ENCODE measurements at regions not wholly inside any gene's neighbourhood (a gene's known extent, or its start where the extent isn't known, plus 50 kb on each side); places are given as distances from the start of the nearest gene placed in this dataset.

- TF ChIP-seq, protein P1, sequence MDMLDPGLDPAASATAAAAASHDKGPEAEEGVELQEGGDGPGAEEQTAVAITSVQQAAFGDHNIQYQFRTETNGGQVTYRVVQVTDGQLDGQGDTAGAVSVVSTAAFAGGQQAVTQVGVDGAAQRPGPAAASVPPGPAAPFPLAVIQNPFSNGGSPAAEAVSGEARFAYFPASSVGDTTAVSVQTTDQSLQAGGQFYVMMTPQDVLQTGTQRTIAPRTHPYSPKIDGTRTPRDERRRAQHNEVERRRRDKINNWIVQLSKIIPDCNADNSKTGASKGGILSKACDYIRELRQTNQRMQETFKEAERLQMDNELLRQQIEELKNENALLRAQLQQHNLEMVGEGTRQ (IDR thresholded peaks at IDR 0.05; ENCODE audit: low read depth, low read length): no peak
- TF ChIP-seq, protein P1 (CRISPR knock-in tag; IDR thresholded peaks at IDR 0.05; ENCODE audit: borderline replicate concordance): no peak
- TF ChIP-seq ZSCAN12 (CRISPR knock-in tag; IDR thresholded peaks at IDR 0.05) (no peak), MED8 (CRISPR knock-in tag; IDR thresholded peaks at IDR 0.05; ENCODE audit: insufficient replicate concordance) (no peak), BRD4 (CRISPR knock-in tag; IDR thresholded peaks at IDR 0.05) (no peak), ZNF33A (CRISPR knock-in tag; IDR thresholded peaks at IDR 0.05; ENCODE audit: borderline replicate concordance) (no peak), ISX (CRISPR knock-in tag; conservative IDR thresholded peaks at IDR 0.05) (no peak), SMC3 (IDR thresholded peaks at IDR 0.05; ENCODE audit: low read length) (no peak)
These were observed 151.5 kb upstream of the BACE2 start (continued) for GRCh38 chr21:41016472-41016871.

DNA sequence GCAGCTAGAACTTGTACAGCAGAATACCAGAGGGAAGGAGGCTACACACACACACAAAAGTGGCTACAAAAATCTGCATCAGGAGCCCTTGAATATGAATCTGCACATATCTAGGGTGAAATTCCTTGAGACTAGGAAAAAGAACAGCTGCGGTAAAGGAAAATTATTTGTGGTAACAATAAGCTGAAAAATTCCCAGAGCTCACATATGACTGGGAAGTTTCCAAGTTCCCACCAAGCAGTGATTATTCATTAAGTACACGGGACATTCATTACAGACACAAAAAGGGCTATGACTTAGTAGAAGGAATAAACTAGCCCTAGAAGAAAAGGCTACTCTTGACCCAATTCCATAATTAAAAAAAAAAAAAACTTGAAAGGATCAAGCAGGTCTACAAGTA is 149.5 kb upstream of the BACE2 start:
- in situ Hi-C loops (cut with HindIII; ENCODE audit: extremely low pct_ligation_motif_present, low pct_unique_long_range_greater_than_20kb): no loop called here
- 43% methylated on average over 2 of the region's 2 CpGs for WGBS (ENCODE audit: low lambda C conversion rate)
- CTCF ChIA-PET (ENCODE audit: low intra/inter-chr PET ratio, low total read pairs): no interaction called here
- POLR2A ChIA-PET: no interaction called here
- no peaks in the 10 kb centered on the region for H3K36me3 ChIP-seq (replicated peaks in 1 of 2; ENCODE audit: control insufficient read depth in 1 of 2, insufficient read depth in 2 of 2, low read length in 2 of 2)
- FAIRE-seq (no peak), DNase-seq (ENCODE audit: low spot score) (no peak), ATAC-seq (no peak)
- H3K27ac ChIP-seq (ENCODE audit: extremely low read length, insufficient read depth, low read length): no peak overlapping the region
- H3K4me2 ChIP-seq (ENCODE audit: low read depth, low read length): no peak overlapping the region
- H4K20me1 ChIP-seq (ENCODE audit: insufficient read depth, low read length): no peaks in the 10 kb centered on the region
- TF ChIP-seq DNMT3B (CRISPR knock-in tag; conservative IDR thresholded peaks at IDR 0.05) (no peak), ATAD3A (CRISPR knock-in tag; IDR thresholded peaks at IDR 0.05) (no peak), ZMYM3 (CRISPR knock-in tag; IDR thresholded peaks at IDR 0.05) (no peak), ZBTB3 (CRISPR knock-in tag; IDR thresholded peaks at IDR 0.05; ENCODE audit: borderline replicate concordance, low read depth) (no peak), RBFOX2 (IDR thresholded peaks at IDR 0.05; ENCODE audit: low read depth, low read length) (no peak), ZNF792 (CRISPR knock-in tag; IDR thresholded peaks at IDR 0.05) (no peak), NFYC (CRISPR knock-in tag; IDR thresholded peaks at IDR 0.05) (no peak), NR3C1 (CRISPR knock-in tag; IDR thresholded peaks at IDR 0.05) (no peak), HNF4A (CRISPR knock-in tag; IDR thresholded peaks at IDR 0.05) (no peak), KDM5A (IDR thresholded peaks at IDR 0.05; ENCODE audit: borderline replicate concordance, low read length) (no peak), ZNF841 (CRISPR knock-in tag; IDR thresholded peaks at IDR 0.05; ENCODE audit: borderline replicate concordance) (no peak), KDM2A (CRISPR knock-in tag; IDR thresholded peaks at IDR 0.05; ENCODE audit: borderline replicate concordance, low read depth) (no peak)
- TF ChIP-seq, protein P2, sequence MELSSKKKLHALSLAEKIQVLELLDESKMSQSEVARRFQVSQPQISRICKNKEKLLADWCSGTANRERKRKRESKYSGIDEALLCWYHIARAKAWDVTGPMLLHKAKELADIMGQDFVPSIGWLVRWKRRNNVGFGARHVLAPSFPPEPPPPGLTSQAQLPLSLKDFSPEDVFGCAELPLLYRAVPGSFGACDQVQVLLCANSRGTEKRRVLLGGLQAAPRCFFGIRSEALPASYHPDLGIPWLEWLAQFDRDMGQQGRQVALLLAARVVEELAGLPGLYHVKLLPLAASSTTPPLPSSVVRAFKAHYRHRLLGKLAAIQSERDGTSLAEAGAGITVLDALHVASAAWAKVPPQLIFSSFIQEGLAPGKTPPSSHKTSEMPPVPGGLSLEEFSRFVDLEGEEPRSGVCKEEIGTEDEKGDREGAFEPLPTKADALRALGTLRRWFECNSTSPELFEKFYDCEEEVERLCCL (CRISPR knock-in tag; IDR thresholded peaks at IDR 0.05; ENCODE audit: borderline replicate concordance): no peak
- no peaks in the 10 kb centered on the region for H3K79me2 ChIP-seq (ENCODE audit: insufficient read depth, low read length)
- BruUV-seq (replicated peaks): no TSS peak
- H3K4me1 ChIP-seq (ENCODE audit: insufficient read depth, low read length): no peaks in the 10 kb centered on the region
- intact Hi-C loops (cut with micrococcal nuclease; ENCODE audit: unreplicated experiment): no loop called here
- H3K9me3 ChIP-seq (ENCODE audit: low read length): no peaks in the 10 kb centered on the region; the same call in 1 of the 2 replicates
- no peaks in the 10 kb centered on the region for H3K27me3 ChIP-seq (ENCODE audit: control insufficient read depth in 1 of 2, insufficient read depth in 2 of 2, low read length in 2 of 2)
- H3K4me3 ChIP-seq (replicated peaks in 1 of 3; ENCODE audit: insufficient read depth in 1 of 3, low read depth in 2 of 3, low read length in 3 of 3): no peak overlapping the region
- no peak overlapping the region for H2AFZ ChIP-seq (ENCODE audit: low read length)
- no peak overlapping the region for H3K9ac ChIP-seq (ENCODE audit: insufficient read depth, low read depth, low read length)

Data from HepG2 (cell line).